ENCODE measurements at regions not wholly inside any gene's neighbourhood (a gene's known extent, or its start where the extent isn't known, plus 50 kb on each side); places are given as distances from the start of the nearest gene placed in this dataset.

DNA sequence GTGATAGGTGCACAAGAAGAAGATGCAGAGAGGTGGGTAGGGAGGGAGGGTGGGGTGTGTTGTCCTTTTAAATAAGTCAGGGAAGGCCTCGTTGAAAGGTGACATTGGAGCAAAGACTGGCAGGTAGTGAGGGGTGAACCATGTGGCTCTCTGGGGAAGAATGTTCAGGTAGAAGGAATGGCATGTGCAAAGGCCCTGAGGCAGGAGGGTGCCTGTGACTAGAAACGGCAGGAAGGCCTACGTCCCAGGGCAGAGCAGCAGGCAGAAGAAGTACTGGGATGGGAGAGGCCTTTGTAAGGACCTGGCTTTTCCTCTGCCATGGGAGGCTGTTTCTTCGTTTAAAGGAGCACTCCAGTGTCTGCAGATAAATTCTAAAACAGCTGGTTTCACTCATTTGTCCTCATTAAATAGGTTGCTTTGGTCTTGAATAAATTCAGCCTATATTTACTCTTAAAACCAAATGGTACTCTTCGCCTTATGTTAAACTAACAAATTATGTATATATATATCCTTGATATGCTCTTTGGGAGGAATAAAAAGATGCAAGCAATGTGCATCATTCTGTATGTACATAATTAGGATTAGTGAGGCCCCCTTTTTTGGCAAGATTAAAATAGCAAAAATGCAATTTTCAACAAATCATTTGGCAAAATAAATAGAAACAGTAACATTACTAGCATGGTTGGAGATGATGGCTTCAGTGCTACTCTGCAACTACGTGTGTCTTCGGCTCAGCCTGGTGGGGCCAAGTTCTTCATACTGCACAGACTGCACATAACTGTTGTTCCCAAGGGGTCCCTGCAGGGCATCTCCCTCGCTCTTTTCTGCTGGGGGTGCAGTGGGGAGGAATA, 151.4 kb downstream of the KLF13 start:
- TF ChIP-seq CTCF (conservative IDR thresholded peaks at IDR 0.05 in 1 of 2, IDR thresholded peaks at IDR 0.05 in 1 of 2; ENCODE audit: low read depth in 1 of 2, low read length in 2 of 2) (no peak), EZH2 (IDR thresholded peaks at IDR 0.05; ENCODE audit: low read length, missing control alignments) (no peak)
